Uterus (tissue), 2 donors: ENCODE measurements at regions not wholly inside any gene's neighbourhood (a gene's known extent, or its start where the extent isn't known, plus 50 kb on each side); places are given as distances from the start of the nearest gene placed in this dataset.
"Not testable (repeated sequence)": the region's sequence is repeated elsewhere in the genome, so short reads cannot be mapped to it uniquely, and the experiment has no call there.

Experiments
- CTCF ChIP-seq, 4 experiments: fragments of 200-600 bp in 2 of 4; fragments of 450-650 bp in 2 of 4; sonication (generic) in 2 of 4; IDR thresholded peaks; one replicate each; pipeline ENCODE4 v1.5.1; 2016 to 2019; ENCODE audit warnings: antibody characterized with exemption in 4 of 4, mild to moderate bottlenecking in 2 of 4, moderate library complexity in 1 of 4
- POLR2A ChIP-seq, 2 donors: fragments of 450-650 bp; IDR thresholded peaks; one replicate each; pipeline ENCODE4 v1.6.1; 2016; ENCODE audit warnings: antibody characterized with exemption in 2 of 2, mild to moderate bottlenecking in 1 of 2, moderate library complexity in 1 of 2

GRCh38 chr13:84086098-84086846, 204.0 kb upstream of the SLITRK1 start:
- not testable (repeated sequence) for TF ChIP-seq CTCF, POLR2A (IDR thresholded peaks at IDR 0.05)
